B cell (primary cell): ENCODE measurements at regions not wholly inside any gene's neighbourhood (a gene's known extent, or its start where the extent isn't known, plus 50 kb on each side); places are given as distances from the start of the nearest gene placed in this dataset.

Experiments
- ATAC-seq: fragments of 200-7000 bp; cut with Tn5 transposase; one replicate; pipeline ENCODE4 v1.10.0; 2021; ENCODE audit warnings: low read depth, mild to moderate bottlenecking, moderate number of reproducible peaks, moderate library complexity
- CTCF ChIA-PET: fragments of 350-600 bp; sonication (Branson Sonifier 250); formaldehyde crosslinking; loops from one replicate; lab custom pipeline; 2021; ENCODE audit warnings: antibody characterized with exemption, inconsistent platforms; lab: Charles Lee
- POLR2A ChIA-PET: fragments of 350-600 bp; sonication (Branson Sonifier 250); formaldehyde crosslinking; loops from one replicate; lab custom pipeline; 2021; ENCODE audit warnings: antibody characterized with exemption; lab: Charles Lee
- DNase-seq: peaks from one replicate; pipeline ENCODE4 v3.0.0; 2013
- H2AFZ ChIP-seq: 2 replicates; pipeline ENCODE4 v1.6.1; 2012; ENCODE audit warnings: mild to moderate bottlenecking, low read depth, low read length; ENCODE audit not compliant: insufficient read depth, poor library complexity, severe bottlenecking
- H3K27ac ChIP-seq, 2 donors: 1 replicate in 1 of 2; 2 replicates in 1 of 2; pipeline ENCODE4 v1.5.1; 2012 to 2013; ENCODE audit warnings: low read length in 2 of 2, mild to moderate bottlenecking in 2 of 2, moderate library complexity in 1 of 2
- H3K27me3 ChIP-seq, 4 experiments: fragments of 200-600 bp in 1 of 4; sonication (generic) in 1 of 4; replicated peaks in 1 of 4; 1 replicate in 2 of 4; 2 replicates in 2 of 4; pipeline versions ENCODE4 v1.6.1 to v1.7.0; 2013 to 2016; ENCODE audit warnings: low read length in 3 of 4, mild to moderate bottlenecking in 2 of 4, mixed read lengths in 1 of 4, moderate library complexity in 1 of 4; ENCODE audit not compliant: insufficient read depth in 4 of 4, control insufficient read depth in 3 of 4; ENCODE audit errors: control extremely low read depth in 1 of 4
- H3K36me3 ChIP-seq, 2 experiments: replicated peaks in 1 of 2; 1 replicate in 1 of 2; 2 replicates in 1 of 2; pipeline versions ENCODE4 v1.6.1 to v1.7.1; 2013; ENCODE audit warnings: low read length in 1 of 2; ENCODE audit not compliant: insufficient read depth in 2 of 2, control insufficient read depth in 1 of 2; ENCODE audit errors: control extremely low read depth in 1 of 2, extremely low read depth in 1 of 2
- H3K4me1 ChIP-seq, 2 donors: fragments of 200-600 bp in 1 of 2; sonication (generic) in 1 of 2; 1 replicate in 1 of 2; 2 replicates in 1 of 2; pipeline versions ENCODE4 v1.5.1 to v1.6.1; 2013 to 2017; ENCODE audit warnings: low read length in 2 of 2; ENCODE audit not compliant: control insufficient read depth in 2 of 2, insufficient read depth in 2 of 2
- H3K4me2 ChIP-seq: replicated peaks from 2 replicates; pipeline ENCODE3; 2012; ENCODE audit warnings: mild to moderate bottlenecking, low read depth, low read length; ENCODE audit not compliant: poor library complexity, severe bottlenecking
- H3K4me3 ChIP-seq, 5 experiments: fragments of 200-600 bp in 1 of 5; sonication (generic) in 1 of 5; 1 replicate in 3 of 5; 2 replicates in 2 of 5; pipeline versions ENCODE4 v1.5.1 to v1.7.0; 2011 to 2016; ENCODE audit warnings: low read length in 4 of 5, mild to moderate bottlenecking in 4 of 5, low read depth in 2 of 5, control low read depth in 1 of 5, moderate library complexity in 1 of 5; ENCODE audit not compliant: insufficient read depth in 1 of 5; ENCODE audit errors: control extremely low read depth in 1 of 5, extremely low read depth in 1 of 5
- H3K79me2 ChIP-seq: fragments of 200-600 bp; sonication (generic); one replicate; pipeline ENCODE4 v1.6.0; 2016; ENCODE audit warnings: low read length; ENCODE audit not compliant: control insufficient read depth, insufficient read depth
- H3K9ac ChIP-seq: fragments of 200-600 bp; sonication (generic); 2 replicates; pipeline ENCODE4 v1.6.1; 2017; ENCODE audit warnings: mild to moderate bottlenecking, low read length, moderate library complexity
- H3K9me3 ChIP-seq, 3 donors: one replicate each; pipeline versions ENCODE4 v1.6.1 to v1.7.1; 2013; ENCODE audit warnings: low read length in 2 of 3; ENCODE audit not compliant: control insufficient read depth in 2 of 3, insufficient read depth in 1 of 3; ENCODE audit errors: control extremely low read depth in 1 of 3
- H4K20me1 ChIP-seq: 2 replicates; pipeline ENCODE4 v1.6.0; 2012; ENCODE audit warnings: mild to moderate bottlenecking, low read length; ENCODE audit not compliant: insufficient read depth, control insufficient read depth, poor library complexity, severe bottlenecking
- H3K27ac Mint-ChIP-seq: one replicate; pipeline ENCODE4 v1.8.0; 2021; ENCODE audit warnings: mixed read lengths
- H3K27me3 Mint-ChIP-seq: one replicate; pipeline ENCODE4 v1.8.0; 2021; ENCODE audit warnings: mixed read lengths
- H3K4me1 Mint-ChIP-seq: one replicate; pipeline ENCODE4 v1.8.0; 2021; ENCODE audit warnings: mixed read lengths
- H3K4me3 Mint-ChIP-seq: one replicate; pipeline ENCODE4 v1.8.0; 2021; ENCODE audit warnings: mixed read lengths
- H3K9me3 Mint-ChIP-seq: one replicate; pipeline ENCODE4 v1.8.0; 2022; ENCODE audit warnings: mixed read lengths; ENCODE audit not compliant: insufficient read depth
- CTCF ChIP-seq: fragments of 200-600 bp; IDR thresholded peaks from one replicate; pipeline ENCODE4 v1.8.0; 2022; ENCODE audit warnings: antibody characterized with exemption, mild to moderate bottlenecking
- EZH2 ChIP-seq: IDR thresholded peaks from 2 replicates; pipeline ENCODE4 v1.6.1; 2012; ENCODE audit warnings: borderline replicate concordance, low read depth, mild to moderate bottlenecking, moderate library complexity, low read length; ENCODE audit not compliant: insufficient read depth, poor library complexity, severe bottlenecking
- WGBS: methylation state at CpG from one replicate; pipeline ENCODE4 v1.1.5; 2013; ENCODE audit warnings: missing lambda C conversion rate; ENCODE audit not compliant: insufficient coverage; 5-methylcytosine and 5-hydroxymethylcytosine counted together
- intact Hi-C: fragments of 100-400 bp; cut with micrococcal nuclease; formaldehyde crosslinking; loops from one replicate; pipeline ENCODE4 v1.10.0; 2022

GRCh38 chr21:16205527-16205926 lies 475.7 kb downstream of the USP25 start:
- Histone ChIP-seq H3K27ac (no peak overlapping the region), H3K9ac (no peak overlapping the region), H3K9me3 (no peaks in the 10 kb centered on the region), H3K4me3 (no peak overlapping the region), H2AFZ (no peak overlapping the region), H3K36me3 (no peaks in the 10 kb centered on the region), H3K27me3 (no peaks in the 10 kb centered on the region), H4K20me1 (no peaks in the 10 kb centered on the region), H3K4me1 (no peaks in the 10 kb centered on the region), H3K79me2 (no peaks in the 10 kb centered on the region), H3K4me2 (no peak overlapping the region)
- DNase-seq: no peak
- ChIA-PET POLR2A (no interaction called here), CTCF (no interaction called here)
- WGBS: 82% methylated on average over 3 of the region's 3 CpGs
- intact Hi-C loops: no loop called here
- Mint-ChIP-seq H3K27me3 (no peaks in the 10 kb centered on the region), H3K4me3 (no peak overlapping the region), H3K27ac (no peak overlapping the region), H3K4me1 (no peaks in the 10 kb centered on the region), H3K9me3 (peaks cover 2% of the 10 kb centered on the region)
- no peak for TF ChIP-seq EZH2
- no peak for TF ChIP-seq CTCF
- no peak for ATAC-seq

- Histone ChIP-seq H3K27ac (no peak overlapping the region), H3K4me1 (no peaks in the 10 kb centered on the region), H3K27me3 (no peaks in the 10 kb centered on the region), H2AFZ (no peak overlapping the region), H3K9ac (no peak overlapping the region), H3K4me3 (no peak overlapping the region), H3K79me2 (no peaks in the 10 kb centered on the region), H4K20me1 (no peaks in the 10 kb centered on the region), H3K9me3 (no peaks in the 10 kb centered on the region), H3K36me3 (no peaks in the 10 kb centered on the region), H3K4me2 (no peak overlapping the region)
- intact Hi-C loops: no loop called here
- Mint-ChIP-seq H3K27ac (no peak overlapping the region), H3K4me1 (no peaks in the 10 kb centered on the region), H3K4me3 (no peak overlapping the region), H3K27me3 (no peaks in the 10 kb centered on the region), H3K9me3 (no peaks in the 10 kb centered on the region)
- 84% methylated on average over 4 of the region's 7 CpGs for WGBS
- DNase-seq (no peak), ATAC-seq (no peak)
- no peak for TF ChIP-seq CTCF
- no peak for TF ChIP-seq EZH2
- ChIA-PET CTCF (no interaction called here), POLR2A (no interaction called here)
Observed at GRCh38 chr21:16211339-16212303, 481.8 kb downstream of the USP25 start.
